HEK293T (cell line): ENCODE measurements at regions not wholly inside any gene's neighbourhood (a gene's known extent, or its start where the extent isn't known, plus 50 kb on each side); places are given as distances from the start of the nearest gene placed in this dataset.
"Not testable (repeated sequence)": the region's sequence is repeated elsewhere in the genome, so short reads cannot be mapped to it uniquely, and the experiment has no call there.

Experiments used
- CTCF ChIA-PET: fragments of 350-600 bp; formaldehyde crosslinking; extraction: SDS; loops from one replicate; lab custom pipeline; 2021; ENCODE audit warnings: antibody characterized with exemption, inconsistent platforms; lab: Yijun Ruan, JAX
- POLR2A ChIA-PET: fragments of 350-600 bp; formaldehyde crosslinking; extraction: SDS; loops from one replicate; lab custom pipeline; 2020; ENCODE audit warnings: antibody characterized with exemption, inconsistent platforms; lab: Yijun Ruan, JAX
- DNase-seq: peaks from one replicate; pipeline ENCODE4 v3.0.0; 2012; ENCODE audit warnings: mixed read lengths; ENCODE audit errors: extremely low spot score
- ARNT ChIP-seq: fragments of 450-650 bp; IDR thresholded peaks from 2 replicates; pipeline ENCODE4 v1.6.1; 2017; ENCODE audit warnings: mild to moderate bottlenecking
- BHLHE40 ChIP-seq: fragments of 450-650 bp; IDR thresholded peaks from 2 replicates; pipeline ENCODE4 v1.6.1; 2016; ENCODE audit warnings: mild to moderate bottlenecking, moderate library complexity, borderline replicate concordance
- CTBP1 ChIP-seq: fragments of 450-650 bp; IDR thresholded peaks from 2 replicates; pipeline ENCODE4 v1.6.1; 2016; ENCODE audit warnings: borderline replicate concordance
- ELF4 ChIP-seq: fragments of 450-650 bp; IDR thresholded peaks from 2 replicates; pipeline ENCODE4 v1.6.1; 2017; ENCODE audit warnings: antibody characterized with exemption
- FOXA1 ChIP-seq: fragments of 450-650 bp; IDR thresholded peaks from 2 replicates; pipeline ENCODE4 v1.6.1; 2016; ENCODE audit warnings: mild to moderate bottlenecking
- FOXK2 ChIP-seq: fragments of 450-650 bp; IDR thresholded peaks from 2 replicates; pipeline ENCODE4 v1.6.1; 2016; ENCODE audit warnings: mild to moderate bottlenecking
- FOXM1 ChIP-seq: fragments of 450-650 bp; IDR thresholded peaks from 2 replicates; pipeline ENCODE4 v1.6.1; 2017; ENCODE audit warnings: mild to moderate bottlenecking, borderline replicate concordance
- HDGF ChIP-seq: fragments of 450-650 bp; IDR thresholded peaks from 2 replicates; pipeline ENCODE4 v1.6.1; 2017; ENCODE audit warnings: antibody characterized with exemption, borderline replicate concordance
- L3MBTL2 ChIP-seq: fragments of 450-650 bp; conservative IDR thresholded peaks from 2 replicates; pipeline ENCODE4 v1.6.1; 2016; ENCODE audit warnings: mild to moderate bottlenecking
- LEF1 ChIP-seq: fragments of 450-650 bp; IDR thresholded peaks from 2 replicates; pipeline ENCODE4 v1.6.1; 2017; ENCODE audit warnings: mild to moderate bottlenecking, borderline replicate concordance
- NFRKB ChIP-seq: fragments of 450-650 bp; IDR thresholded peaks from 2 replicates; pipeline ENCODE4 v1.6.1; 2016; ENCODE audit warnings: mild to moderate bottlenecking, moderate library complexity
- SP1 ChIP-seq: fragments of 450-650 bp; IDR thresholded peaks from 2 replicates; pipeline ENCODE4 v1.6.1; 2017
- SUZ12 ChIP-seq: fragments of 450-650 bp; IDR thresholded peaks from 2 replicates; pipeline ENCODE4 v1.6.1; 2016; ENCODE audit warnings: mild to moderate bottlenecking
- TARDBP ChIP-seq: fragments of 450-650 bp; IDR thresholded peaks from 2 replicates; pipeline ENCODE4 v1.6.1; 2016
- ZNF384 ChIP-seq: fragments of 450-650 bp; IDR thresholded peaks from 2 replicates; pipeline ENCODE4 v1.6.1; 2016
- TF ChIP-seq, protein P1 (sequence below): fragments of 450-650 bp; IDR thresholded peaks from 2 replicates; pipeline ENCODE4 v1.6.1; 2016

DNA sequence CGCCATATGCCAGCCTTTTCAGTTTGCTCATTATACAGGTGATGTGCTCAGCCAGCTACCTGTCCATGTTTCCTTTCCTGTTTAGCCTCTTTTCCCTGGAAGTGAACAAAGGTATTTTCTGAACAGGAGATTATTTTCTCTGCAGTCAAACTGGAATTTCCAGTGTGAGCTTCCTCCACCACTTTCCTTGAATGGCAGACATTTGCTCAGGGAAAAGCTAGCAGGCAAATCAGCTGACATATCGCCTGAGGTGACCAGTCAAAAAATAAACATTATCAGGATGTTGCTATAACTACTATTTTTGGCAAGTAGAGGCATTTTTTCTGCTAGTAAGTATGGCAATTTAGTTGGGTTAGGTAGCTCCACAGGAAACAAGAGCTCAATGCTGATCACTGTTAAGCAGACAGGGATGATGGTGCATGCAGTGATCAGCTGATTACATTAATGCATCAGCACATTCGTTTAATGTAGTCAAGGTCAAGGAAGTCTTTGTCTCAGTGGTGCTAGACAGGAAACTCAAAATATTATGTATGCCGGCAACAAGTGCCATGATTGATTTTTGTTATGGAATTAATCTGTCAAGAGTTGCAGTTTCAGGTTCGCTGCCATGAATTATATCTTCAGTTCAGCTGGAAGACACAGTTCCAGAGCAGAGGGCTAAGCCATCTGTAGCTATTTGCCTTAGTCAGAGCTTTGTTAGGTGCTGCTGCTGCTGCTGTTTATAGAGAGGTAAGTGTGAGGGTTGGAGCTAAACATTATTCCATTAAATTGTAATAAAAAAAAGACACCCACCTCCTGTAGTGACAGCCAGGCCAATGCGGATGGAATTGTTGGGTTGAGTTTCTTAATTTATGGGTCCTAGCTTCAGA lies 179.7 kb upstream of the ST6GALNAC5 start:
- ChIA-PET POLR2A (no interaction called here), CTCF (no interaction called here)
- DNase-seq = no peak
- TF ChIP-seq LEF1 (no peak), L3MBTL2 (no peak), ELF4 (no peak), SUZ12 (no peak), CTBP1 (no peak), SP1 (no peak), FOXA1 (no peak), TARDBP (no peak), FOXK2 (no peak), FOXM1 (no peak), BHLHE40 (no peak), ZNF384 (no peak)
- TF ChIP-seq, protein P1, sequence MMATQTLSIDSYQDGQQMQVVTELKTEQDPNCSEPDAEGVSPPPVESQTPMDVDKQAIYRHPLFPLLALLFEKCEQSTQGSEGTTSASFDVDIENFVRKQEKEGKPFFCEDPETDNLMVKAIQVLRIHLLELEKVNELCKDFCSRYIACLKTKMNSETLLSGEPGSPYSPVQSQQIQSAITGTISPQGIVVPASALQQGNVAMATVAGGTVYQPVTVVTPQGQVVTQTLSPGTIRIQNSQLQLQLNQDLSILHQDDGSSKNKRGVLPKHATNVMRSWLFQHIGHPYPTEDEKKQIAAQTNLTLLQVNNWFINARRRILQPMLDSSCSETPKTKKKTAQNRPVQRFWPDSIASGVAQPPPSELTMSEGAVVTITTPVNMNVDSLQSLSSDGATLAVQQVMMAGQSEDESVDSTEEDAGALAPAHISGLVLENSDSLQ = no peak

DNA sequence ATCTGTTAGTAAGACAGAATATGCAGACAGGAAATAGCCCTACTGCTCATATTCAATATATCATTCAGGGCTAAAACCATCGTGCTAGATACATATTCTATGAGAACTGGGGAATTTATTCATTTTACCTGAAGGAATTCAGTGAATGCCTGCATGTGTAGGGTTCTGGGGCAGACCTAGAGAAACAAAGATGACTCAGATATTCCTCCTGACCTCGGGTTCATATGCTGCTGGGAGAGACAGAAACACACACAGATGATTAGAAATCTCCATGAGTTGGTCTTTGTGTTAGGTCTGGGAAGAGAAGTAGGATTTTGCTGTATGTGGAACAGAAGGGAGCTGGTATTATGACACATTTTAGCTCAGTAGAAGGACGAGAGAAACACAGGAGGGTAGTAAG lies 176.5 kb upstream of the ST6GALNAC5 start:
- no peak for DNase-seq
- ChIA-PET CTCF (no interaction called here), POLR2A (no interaction called here)
- TF ChIP-seq L3MBTL2 (no peak), FOXM1 (no peak), BHLHE40 (no peak)

GRCh38 chr1:76695535-76695934 lies 171.7 kb upstream of the ST6GALNAC5 start:
- ChIA-PET CTCF (no interaction called here), POLR2A (no interaction called here)
- TF ChIP-seq L3MBTL2 (no peak), SP1 (no peak), BHLHE40 (no peak), ELF4 (no peak), LEF1 (no peak), FOXM1 (no peak), ZNF384 (no peak), FOXA1 (no peak), TARDBP (no peak), CTBP1 (no peak), HDGF (no peak), NFRKB (no peak), FOXK2 (no peak), ARNT (no peak), SUZ12 (no peak)
- TF ChIP-seq, protein P1 = no peak
- no peak for DNase-seq

GRCh38 chr1:76697361-76697760 lies 169.9 kb upstream of the ST6GALNAC5 start:
- no peak for TF ChIP-seq HDGF
- no peak for TF ChIP-seq SUZ12
- no peak for TF ChIP-seq ARNT
- peak; percentile 53; the same call in 1 of the 2 replicates for TF ChIP-seq LEF1
- no peak for TF ChIP-seq L3MBTL2
- no peak for TF ChIP-seq TARDBP
- TF ChIP-seq, protein P1 = peak; percentile 97
- TF ChIP-seq FOXK2 = no peak
- no peak for TF ChIP-seq ZNF384
- TF ChIP-seq FOXM1 = peak; percentile 42; the same call in 1 of the 2 replicates
- TF ChIP-seq SP1 = no peak
- peak; percentile 77; the same call in 1 of the 2 replicates for TF ChIP-seq CTBP1
- TF ChIP-seq FOXA1 = no peak
- TF ChIP-seq BHLHE40 = no peak
- TF ChIP-seq NFRKB = no peak
- TF ChIP-seq ELF4 = no peak
- POLR2A ChIA-PET = no interaction called here

DNA sequence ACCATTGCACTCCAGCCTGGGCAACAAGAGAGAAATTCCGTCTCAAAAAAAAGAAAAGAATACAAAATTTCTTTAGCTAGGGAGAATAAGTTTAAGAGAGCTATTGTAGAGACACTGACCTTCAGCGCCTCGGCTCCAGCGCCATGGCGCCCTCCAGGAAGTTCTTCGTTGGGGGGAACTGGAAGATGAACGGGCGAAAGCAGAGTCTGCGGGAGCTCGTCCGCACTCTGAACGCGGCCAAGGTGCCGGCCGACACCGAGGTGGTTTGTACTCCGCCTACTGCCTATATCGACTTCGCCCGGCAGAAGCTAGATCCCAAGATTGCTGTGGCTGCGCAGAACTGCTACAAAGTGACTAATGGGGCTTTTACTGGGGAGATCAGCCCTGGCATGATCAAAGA lies 167.6 kb upstream of the ST6GALNAC5 start:
- CTCF ChIA-PET, DNase-seq, POLR2A ChIA-PET: not testable (repeated sequence)

More at GRCh38 chr1:76697361-76697760, 169.9 kb upstream of the ST6GALNAC5 start:
- peak; percentile 45 for DNase-seq
- CTCF ChIA-PET = no interaction called here

GRCh38 chr1:76700200-76700599 lies 167.1 kb upstream of the ST6GALNAC5 start:
- DNase-seq, POLR2A ChIA-PET, CTCF ChIA-PET: not testable (repeated sequence)

DNA sequence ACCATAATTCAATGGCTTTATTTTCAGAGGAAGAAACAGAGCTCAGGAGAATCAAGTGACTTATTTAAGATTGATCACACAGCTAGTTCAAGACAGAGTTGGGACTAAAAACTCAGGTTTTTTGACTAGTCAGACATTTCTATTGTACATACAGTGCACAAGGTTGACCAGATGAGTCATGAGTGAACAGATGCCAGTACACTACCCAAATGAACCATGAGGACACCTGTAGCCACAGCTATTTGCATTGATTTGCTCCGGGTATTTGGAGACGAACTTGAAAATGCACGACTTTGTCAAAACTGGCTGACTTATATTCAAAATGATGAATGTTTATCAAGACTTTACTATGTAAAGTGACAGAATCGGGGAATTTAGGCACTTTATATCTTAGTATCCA lies 161.7 kb upstream of the ST6GALNAC5 start:
- POLR2A ChIA-PET = no interaction called here
- CTCF ChIA-PET = no interaction called here
- DNase-seq = no peak
- TF ChIP-seq TARDBP = no peak
- no peak for TF ChIP-seq L3MBTL2
- TF ChIP-seq NFRKB = no peak
- TF ChIP-seq ZNF384 = no peak
- TF ChIP-seq SUZ12 = no peak
- no peak for TF ChIP-seq FOXK2
- no peak for TF ChIP-seq HDGF
- TF ChIP-seq CTBP1 = no peak
- TF ChIP-seq LEF1 = no peak
